ENCODE measurements at regions not wholly inside any gene's neighbourhood (a gene's known extent, or its start where the extent isn't known, plus 50 kb on each side); places are given as distances from the start of the nearest gene placed in this dataset.

DNA sequence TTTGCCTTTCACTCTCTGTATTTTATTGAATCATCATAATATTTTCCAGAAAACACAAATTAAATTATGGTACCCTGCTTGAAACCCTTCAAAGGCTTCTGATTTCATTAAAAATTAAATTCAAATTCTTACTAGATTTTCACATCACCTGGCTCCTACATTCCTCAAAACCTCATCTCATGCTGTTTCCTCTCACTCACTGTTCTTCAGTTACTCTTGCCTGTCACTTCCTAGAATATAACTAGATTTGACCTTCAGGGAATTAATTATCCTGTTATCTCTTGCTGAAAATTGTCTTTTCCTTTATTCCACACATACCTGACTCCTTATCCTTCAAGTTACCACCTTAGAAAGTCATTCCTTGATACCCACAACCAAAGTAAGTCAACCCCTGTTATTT is 2294.7 kb downstream of the PCDH9 start:
- TF ChIP-seq, protein P1, sequence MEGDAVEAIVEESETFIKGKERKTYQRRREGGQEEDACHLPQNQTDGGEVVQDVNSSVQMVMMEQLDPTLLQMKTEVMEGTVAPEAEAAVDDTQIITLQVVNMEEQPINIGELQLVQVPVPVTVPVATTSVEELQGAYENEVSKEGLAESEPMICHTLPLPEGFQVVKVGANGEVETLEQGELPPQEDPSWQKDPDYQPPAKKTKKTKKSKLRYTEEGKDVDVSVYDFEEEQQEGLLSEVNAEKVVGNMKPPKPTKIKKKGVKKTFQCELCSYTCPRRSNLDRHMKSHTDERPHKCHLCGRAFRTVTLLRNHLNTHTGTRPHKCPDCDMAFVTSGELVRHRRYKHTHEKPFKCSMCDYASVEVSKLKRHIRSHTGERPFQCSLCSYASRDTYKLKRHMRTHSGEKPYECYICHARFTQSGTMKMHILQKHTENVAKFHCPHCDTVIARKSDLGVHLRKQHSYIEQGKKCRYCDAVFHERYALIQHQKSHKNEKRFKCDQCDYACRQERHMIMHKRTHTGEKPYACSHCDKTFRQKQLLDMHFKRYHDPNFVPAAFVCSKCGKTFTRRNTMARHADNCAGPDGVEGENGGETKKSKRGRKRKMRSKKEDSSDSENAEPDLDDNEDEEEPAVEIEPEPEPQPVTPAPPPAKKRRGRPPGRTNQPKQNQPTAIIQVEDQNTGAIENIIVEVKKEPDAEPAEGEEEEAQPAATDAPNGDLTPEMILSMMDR (IDR thresholded peaks at IDR 0.05; ENCODE audit: insufficient read depth, low read length, poor library complexity, severe bottlenecking), result no peak
- Histone ChIP-seq H3K4me3 (replicated peaks; ENCODE audit: low read depth, low read length) (no peak overlapping the region), H3K27me3 (replicated peaks; ENCODE audit: control insufficient read depth, insufficient read depth, low read length) (no peaks in the 10 kb centered on the region), H3K36me3 (ENCODE audit: control insufficient read depth, insufficient read depth, low read length) (no peaks in the 10 kb centered on the region)
- DNase-seq (ENCODE audit: extremely low read depth, insufficient read length), result no peak

DNA sequence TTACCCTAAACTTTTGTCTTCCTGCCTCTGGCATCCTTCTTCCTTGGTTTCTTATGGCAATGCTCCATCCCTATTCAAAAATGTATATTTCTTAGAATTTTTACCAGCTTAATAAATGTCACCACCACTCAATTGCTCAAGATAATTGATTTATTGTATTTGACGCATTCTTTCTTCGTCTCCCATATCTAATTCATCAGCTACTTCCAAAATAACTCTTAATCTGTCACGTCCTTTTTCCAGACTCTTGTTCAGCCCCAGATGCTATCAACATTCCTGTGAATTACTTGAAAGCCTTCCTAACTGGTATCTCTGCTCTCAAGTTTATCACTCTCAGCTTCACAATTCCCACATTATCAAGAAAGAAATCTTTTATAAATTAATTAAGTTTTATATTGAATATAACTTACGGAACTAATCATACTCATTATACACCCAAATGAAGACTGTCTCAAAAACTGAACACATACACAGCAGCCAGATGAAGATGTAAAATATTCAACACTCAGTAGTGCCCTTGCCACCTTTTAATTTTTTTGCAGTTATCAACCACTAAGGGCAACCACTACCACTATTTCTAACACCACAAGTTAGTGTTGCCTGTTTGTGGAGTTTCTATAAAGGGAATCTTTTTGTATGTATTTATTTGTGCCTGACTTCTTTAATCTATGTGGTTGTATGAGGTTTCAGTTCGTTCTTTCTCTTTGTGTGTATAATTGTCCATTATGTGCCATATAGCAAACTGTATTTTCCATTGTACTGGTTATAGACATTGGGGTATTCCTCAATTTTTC is 2295.4 kb downstream of the PCDH9 start:
- no peak for DNase-seq (ENCODE audit: extremely low read depth, insufficient read length)
- Histone ChIP-seq H3K4me3 (replicated peaks; ENCODE audit: low read depth, low read length) (no peak overlapping the region), H3K36me3 (ENCODE audit: control insufficient read depth, insufficient read depth, low read length) (no peaks in the 10 kb centered on the region), H3K27me3 (replicated peaks; ENCODE audit: control insufficient read depth, insufficient read depth, low read length) (no peaks in the 10 kb centered on the region)
- TF ChIP-seq, protein P1 (IDR thresholded peaks at IDR 0.05; ENCODE audit: insufficient read depth, low read length, poor library complexity, severe bottlenecking), result no peak

DNA sequence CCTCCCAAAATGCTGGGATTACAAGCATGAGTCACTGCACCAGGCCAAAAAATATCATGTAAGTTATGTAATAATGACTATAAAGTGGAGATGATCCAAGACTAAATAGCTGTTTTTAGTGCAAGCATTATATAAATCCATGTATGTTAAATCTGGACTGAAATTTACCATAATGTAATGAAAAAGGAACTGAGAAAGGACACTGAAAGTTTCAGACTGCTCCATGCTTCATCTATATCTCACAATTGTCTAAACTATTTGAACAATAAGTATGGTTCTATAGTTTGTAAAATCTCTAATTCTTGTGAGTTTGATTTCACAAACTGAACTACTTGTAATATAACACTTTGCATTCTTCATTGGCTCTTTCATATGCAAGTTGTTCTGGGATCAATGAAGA is 2299.5 kb downstream of the PCDH9 start:
- no peaks in the 10 kb centered on the region for H3K36me3 ChIP-seq (ENCODE audit: control insufficient read depth, insufficient read depth, low read length)
- no peak for DNase-seq (ENCODE audit: extremely low read depth, insufficient read length)
- no peak overlapping the region for H3K4me3 ChIP-seq (replicated peaks; ENCODE audit: low read depth, low read length)
- TF ChIP-seq, protein P1 (IDR thresholded peaks at IDR 0.05; ENCODE audit: insufficient read depth, low read length, poor library complexity, severe bottlenecking), result no peak
- no peaks in the 10 kb centered on the region for H3K27me3 ChIP-seq (replicated peaks; ENCODE audit: control insufficient read depth, insufficient read depth, low read length)

DNA sequence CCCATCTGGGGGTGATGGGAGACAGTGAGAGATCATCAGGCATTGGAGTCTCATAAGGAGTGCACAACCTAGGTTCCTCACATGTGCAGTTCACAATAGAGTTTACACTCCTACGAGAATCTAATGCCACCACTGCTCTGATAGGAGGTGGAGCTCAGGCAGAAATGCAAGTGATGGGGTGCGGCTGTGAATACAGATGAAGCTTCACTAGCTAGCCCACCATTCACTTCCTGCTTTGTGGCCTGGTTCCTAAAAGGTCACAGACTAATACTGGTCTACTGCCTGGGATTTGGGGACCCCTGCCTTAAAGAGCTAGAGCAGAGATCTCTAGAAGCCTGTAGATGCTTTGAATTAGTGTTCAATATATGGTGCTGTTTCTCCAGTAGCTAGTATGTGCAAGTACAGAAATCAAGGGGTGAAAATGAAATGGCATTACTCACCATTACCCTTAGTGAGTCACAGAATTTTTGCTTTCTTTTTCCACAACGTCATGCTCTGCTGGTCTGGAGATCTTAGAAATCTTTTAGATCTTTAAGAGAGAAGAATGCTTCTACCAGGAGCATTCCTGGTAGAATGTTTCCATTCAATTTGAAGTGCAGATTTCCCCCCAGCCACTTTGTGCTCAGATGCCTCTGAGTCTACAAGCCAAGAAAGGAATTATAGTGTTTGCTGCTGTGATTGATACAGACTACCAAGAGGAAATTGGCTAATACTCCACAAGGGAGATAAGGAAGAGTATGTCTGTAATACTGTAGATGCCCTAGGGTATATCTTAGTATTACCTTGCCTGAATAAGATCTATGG is 2301.2 kb downstream of the PCDH9 start:
- TF ChIP-seq, protein P1 (IDR thresholded peaks at IDR 0.05; ENCODE audit: insufficient read depth, low read length, poor library complexity, severe bottlenecking), result no peak
- no peaks in the 10 kb centered on the region for H3K36me3 ChIP-seq (ENCODE audit: control insufficient read depth, insufficient read depth, low read length)
- H3K27me3 ChIP-seq (replicated peaks; ENCODE audit: control insufficient read depth, insufficient read depth, low read length), result no peaks in the 10 kb centered on the region
- no peak overlapping the region for H3K4me3 ChIP-seq (replicated peaks; ENCODE audit: low read depth, low read length)
- no peak for DNase-seq (ENCODE audit: extremely low read depth, insufficient read length)

DNA sequence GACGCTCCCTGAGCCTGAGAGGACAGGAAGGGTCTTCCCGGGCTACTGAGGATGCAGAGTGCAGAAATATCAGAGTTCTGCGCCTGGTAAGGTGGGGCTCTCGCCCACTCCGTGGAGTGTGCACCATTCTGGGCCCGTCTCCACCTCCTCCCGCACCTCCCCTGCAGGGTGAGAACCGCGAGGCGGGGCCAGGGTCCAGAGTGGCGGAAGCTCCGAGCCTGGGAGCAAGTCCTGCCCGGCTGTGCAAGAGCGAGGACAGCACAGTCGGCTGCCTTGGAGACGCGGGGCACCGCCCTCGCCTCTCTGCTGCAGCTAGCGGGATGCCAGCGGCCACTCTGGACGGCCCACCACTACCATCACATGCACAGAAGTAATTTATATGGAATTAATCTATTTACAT is 2304.4 kb downstream of the PCDH9 start:
- no peaks in the 10 kb centered on the region for H3K27me3 ChIP-seq (replicated peaks; ENCODE audit: control insufficient read depth, insufficient read depth, low read length)
- TF ChIP-seq, protein P1 (IDR thresholded peaks at IDR 0.05; ENCODE audit: insufficient read depth, low read length, poor library complexity, severe bottlenecking), result no peak

More for the DNA sequence above, 2304.4 kb downstream of the PCDH9 start:
- H3K36me3 ChIP-seq (ENCODE audit: control insufficient read depth, insufficient read depth, low read length), result no peaks in the 10 kb centered on the region
- DNase-seq (ENCODE audit: extremely low read depth, insufficient read length), result no peak
- H3K4me3 ChIP-seq (replicated peaks; ENCODE audit: low read depth, low read length), result no peak overlapping the region
